ENCODE measurements at regions not wholly inside any gene's neighbourhood (a gene's known extent, or its start where the extent isn't known, plus 50 kb on each side); places are given as distances from the start of the nearest gene placed in this dataset.

DNA sequence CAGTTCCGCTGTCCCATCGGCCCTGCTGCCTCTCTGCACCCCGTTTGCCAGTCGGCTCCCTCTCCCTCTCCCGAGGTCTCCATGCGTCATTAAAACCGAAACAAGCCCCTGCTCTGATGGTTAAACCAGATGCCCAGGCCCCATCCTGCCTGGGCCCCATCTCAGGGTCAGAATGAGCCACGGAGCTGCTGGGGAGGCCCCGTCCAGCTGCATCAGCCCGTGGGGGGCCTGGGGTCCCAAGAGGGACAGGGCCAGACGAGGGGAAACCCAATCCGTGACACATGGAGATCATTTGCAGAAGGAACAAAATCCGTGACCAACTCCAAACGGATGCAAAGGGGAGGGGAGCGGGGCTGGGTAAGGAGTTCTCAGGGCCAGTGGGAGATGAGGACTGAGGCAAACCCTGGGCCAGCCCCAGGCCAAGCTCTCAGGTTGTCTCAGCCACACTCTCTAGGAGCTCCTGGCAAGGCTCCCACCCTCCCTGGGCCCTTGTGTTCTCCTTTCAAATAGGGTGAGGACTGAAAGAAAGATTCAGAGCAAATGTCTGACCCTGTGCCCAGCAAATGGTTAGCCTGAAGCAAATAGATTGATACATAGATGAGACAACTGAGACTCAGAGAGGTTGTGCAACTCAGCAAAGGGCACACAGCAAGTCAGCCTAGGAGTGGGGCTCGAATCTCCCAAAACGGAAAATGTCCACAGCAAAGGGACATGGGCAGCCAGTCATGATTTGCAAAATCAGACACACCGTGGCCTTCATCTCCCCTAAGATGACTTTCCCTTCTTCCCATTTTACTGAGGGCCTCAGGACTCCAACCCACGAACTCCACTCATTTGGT lies 162.1 kb downstream of the MN1 start:
- DNase-seq (ENCODE audit: low read depth), result no peak

DNA sequence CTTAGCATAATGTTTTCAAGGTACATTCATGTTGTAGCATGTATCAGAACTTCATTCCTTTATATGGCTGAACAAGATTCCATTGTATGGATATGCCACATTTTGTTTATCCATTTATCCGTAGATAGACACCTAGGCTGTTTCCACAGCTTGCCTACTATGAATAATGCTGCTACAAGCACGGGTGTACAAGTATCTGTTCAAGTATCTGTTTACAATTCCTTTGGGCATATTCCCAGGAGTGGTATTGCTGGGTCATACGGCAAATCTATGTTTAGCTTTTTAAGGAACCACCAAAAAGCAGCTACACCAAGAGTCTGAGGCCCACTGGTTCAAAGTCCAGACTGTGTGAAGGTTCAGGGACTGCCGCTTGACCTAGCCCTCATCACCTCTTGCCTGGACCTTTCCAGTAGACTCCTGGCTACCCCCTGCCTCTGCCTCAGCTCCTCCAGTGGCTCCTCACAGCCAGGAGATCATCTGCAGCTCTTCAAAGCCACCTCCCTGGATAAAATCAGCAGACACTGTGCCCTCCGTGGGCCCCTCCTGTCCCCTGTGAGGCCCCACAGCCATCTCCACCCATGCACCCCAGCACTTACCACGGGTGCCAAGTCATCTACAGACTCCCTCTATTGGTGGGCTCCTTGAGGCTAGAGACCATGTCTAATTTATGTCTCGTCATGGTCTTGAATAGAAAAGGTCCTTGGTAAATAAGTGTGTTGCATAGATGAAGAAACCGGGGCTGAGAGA lies 160.3 kb downstream of the MN1 start:
- no peak for DNase-seq (ENCODE audit: low read depth)

DNA sequence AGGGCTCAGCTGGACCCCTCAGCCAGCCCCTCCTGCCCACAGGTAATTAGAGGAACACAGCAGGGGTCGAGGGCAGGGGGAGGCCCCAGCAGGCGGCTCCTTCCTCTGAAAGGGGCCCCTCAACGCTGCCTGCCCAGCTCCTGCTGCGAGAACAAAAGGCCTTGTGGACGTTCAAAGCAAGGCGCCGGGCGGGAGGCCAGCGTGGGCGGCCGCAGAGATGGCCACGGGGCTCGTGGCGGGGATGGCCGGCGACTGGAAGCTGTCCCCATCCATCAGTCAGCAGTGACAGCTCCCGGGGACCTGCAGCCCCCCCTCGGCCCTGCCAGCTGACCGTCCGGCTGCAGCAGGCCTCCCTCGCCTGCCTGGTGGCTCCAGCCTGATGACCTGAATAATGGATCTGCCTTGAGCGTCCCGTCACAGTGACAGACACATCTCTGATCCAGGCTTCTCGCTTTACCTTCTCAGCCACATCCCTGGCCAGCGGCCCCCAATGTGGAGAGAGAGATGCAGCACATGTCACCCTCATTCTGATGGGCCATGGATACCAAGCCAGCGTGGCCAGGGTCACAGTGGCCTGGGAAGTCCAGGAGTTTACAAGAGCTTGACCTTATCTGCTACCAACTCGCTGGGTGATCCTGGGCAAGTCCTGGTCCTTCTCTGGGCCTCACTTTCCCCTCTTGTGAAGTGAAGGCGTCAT lies 159.3 kb downstream of the MN1 start:
- DNase-seq (ENCODE audit: low read depth), result no peak

DNA sequence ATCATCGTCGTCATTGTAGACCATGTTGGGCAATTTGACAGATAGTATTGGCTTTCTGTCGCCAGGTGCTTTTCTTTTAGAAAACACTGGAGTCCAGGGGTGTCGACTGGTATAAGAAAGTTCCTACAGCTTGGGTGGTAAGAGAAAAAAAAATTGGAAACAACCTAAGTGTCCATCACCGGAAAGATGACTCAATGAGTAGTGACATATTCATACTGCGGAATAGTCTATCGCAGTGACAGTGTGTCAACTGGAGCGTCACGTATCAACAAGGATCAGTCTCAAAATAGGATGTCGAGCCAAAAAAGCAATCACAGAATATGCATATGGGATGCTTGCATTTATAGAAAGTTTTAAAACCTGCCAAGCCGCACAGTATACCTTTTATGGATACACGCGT lies 157.6 kb downstream of the MN1 start:
- no peak for DNase-seq (ENCODE audit: low read depth)

DNA sequence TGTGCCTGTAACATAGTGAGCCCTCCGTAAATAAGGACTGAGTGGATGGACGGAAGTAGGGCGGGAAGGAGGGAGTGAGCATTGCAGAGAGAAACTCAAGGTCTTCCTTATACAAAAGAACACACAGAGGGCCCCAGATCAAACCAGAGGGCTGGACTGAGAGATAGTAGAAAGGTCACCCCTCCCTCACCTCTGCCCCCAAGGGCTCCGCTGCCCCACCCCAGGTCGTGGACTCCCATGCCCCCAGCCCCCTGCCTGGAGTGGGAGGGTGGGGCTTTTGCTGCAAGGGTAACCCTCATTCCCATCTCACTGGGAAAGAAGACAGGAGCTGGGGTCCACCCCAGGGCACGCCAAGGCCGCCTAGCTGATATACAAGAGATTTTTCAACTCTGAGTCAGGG lies 157.0 kb downstream of the MN1 start:
- no peak for DNase-seq (ENCODE audit: low read depth)

DNA sequence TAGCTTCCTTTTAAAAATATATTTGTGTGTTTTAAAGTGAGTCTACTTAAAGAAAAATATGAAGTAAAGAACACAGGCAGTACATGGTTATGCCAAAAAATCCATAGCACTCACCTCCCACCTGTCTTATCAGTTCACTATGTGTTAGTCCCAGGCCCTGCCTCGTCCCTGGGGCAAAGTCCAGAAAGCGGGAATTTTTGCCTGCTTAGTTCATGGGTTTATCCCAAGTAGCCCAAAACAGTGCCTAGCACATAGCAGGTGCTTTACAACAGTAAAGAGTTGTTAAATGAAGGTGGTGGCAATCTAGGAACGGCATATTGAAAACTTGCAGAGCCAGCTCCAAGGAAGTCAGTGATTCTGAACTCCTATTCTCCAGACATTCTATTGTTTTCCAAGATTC lies 154.0 kb downstream of the MN1 start:
- no peak for DNase-seq (ENCODE audit: low read depth)

DNA sequence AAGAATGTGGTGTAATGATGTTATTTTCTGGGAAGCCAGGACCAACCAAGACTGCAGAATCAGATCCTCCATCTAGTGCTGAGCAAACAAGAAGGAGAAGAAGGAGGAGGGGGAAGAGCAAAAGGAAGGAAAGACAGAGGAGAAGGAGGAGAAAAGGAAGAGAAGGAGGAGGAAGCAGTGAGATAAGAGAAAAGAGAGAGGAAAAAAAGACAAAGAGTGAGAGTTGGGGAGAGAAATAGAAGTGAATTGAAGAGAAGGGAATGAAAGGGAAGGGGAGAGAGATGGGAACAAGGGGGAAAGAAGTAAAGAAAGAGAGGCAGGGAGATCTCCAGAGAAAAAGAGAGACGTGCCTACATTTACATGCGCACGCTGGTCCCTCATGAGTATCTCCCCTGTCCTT lies 153.5 kb downstream of the MN1 start:
- DNase-seq (ENCODE audit: low read depth), result no peak

DNA sequence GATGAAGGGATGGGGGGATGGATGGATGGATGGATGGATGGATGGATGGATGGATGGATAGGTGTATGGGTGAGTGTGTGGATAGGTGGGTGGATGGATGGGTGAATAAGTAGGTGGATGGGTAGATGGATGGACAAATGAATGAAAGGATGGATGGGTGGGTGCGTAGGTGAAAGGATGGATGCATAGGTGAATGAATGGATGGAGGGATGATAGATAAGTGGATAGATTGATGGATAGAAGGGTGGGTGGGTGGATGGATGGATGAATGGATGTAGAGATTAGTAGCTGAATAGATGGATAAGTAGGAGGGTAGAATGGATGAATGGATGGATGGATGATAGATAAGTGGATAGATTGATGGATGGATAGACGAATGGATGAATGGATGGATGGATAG lies 152.7 kb downstream of the MN1 start:
- DNase-seq (ENCODE audit: low read depth), result no peak

DNA sequence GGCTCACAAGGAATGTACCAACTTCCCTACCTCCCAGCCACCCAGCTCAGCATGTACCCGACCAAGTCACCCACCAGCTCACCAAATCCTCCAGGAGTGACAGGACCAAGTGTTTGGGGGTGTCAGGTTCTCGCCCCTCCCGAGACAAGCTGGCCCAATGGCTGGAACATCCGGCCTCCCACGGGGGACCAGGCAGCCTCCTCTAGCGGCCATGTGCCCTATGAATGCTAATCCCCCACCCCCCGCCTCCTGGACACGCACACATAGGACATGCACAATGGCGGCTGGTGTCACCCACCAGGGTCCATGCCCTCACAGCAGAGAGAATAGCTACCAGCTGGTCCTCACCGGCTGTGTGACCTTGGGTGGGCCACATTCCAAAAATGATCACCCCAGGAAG lies 151.0 kb downstream of the MN1 start:
- DNase-seq (ENCODE audit: low read depth), result no peak

DNA sequence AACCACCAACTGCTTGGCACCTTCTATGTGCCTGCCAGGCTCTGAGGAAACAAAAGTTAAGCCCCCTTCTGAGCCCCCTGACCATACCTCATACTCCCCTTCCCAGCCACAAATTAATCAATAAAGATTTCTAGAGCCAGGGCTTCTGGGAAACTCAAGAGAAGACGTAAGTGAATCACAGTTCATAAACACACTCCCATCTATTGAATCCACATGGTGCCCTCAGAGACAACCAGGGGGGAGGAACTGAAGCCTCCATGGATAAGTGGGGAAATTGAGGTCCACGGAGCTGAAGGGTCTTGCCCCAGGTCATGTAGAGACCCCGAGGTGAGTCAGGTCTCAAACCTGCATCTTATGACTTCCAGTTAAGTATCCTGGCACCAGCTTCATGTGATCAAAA lies 150.6 kb downstream of the MN1 start:
- no peak for DNase-seq (ENCODE audit: low read depth)

DNA sequence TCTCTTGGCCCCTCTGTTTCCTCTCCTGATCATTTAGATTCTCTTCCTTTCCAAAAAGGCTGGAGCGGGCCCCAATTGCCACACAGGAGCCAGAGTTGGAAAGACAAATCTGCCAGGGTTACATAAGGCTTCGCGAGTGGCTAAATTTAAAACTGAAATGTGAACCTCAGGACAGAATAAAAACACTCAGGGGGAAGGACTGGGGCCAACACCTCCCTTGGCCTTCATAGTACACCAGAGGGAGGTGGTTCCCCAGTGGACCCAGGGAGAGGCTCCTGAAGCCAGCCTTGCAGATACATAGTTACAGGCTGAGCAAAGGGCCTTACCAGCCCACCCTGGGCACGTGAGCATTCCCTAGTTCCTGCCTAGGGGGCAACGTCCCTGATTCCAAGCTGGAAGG lies 150.1 kb downstream of the MN1 start:
- DNase-seq (ENCODE audit: low read depth), result no peak

DNA sequence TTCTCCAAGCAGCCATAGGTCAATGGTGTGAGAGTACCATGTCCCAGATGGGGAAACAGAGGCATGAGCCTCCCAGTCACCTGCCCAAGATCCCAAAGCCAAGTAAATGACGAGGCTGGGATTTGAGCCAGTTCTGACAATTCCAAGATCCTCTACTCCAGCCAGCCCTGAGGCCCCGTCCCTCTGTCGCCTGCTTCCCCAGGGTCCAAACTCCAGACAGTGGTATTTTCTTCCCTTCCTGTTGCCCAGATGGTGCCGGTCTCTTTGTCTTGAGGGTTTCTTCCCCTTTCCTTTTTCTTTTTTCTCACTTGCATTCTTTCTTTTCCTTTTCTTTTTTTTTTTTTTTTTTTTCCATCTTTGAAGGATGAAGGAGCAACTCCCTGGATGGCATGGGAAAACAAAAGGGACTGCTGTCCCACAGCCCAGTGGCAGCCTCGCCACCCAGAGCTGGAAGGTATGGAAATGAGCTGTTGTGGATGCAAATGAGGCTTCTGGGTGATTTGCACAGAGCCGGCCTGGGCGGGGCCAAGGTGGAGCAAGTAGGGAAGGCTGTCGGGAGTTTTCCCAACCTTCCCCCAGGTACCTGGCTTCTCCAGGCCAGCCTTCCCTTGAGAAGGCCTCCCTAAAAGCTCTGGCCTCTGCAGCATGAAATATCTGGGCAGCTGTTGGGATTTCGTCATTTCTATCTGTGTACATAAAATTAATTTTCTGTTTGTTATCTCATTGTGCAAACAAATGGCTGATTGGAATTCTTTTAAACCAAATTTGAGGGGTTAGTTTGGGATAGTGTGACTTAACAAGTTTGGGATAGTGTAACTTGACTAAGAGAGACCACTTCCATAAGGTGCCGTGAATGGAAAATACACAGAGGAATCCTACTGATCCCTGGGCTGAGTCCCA lies 146.8 kb downstream of the MN1 start:
- no peak for DNase-seq (ENCODE audit: low read depth)

DNA sequence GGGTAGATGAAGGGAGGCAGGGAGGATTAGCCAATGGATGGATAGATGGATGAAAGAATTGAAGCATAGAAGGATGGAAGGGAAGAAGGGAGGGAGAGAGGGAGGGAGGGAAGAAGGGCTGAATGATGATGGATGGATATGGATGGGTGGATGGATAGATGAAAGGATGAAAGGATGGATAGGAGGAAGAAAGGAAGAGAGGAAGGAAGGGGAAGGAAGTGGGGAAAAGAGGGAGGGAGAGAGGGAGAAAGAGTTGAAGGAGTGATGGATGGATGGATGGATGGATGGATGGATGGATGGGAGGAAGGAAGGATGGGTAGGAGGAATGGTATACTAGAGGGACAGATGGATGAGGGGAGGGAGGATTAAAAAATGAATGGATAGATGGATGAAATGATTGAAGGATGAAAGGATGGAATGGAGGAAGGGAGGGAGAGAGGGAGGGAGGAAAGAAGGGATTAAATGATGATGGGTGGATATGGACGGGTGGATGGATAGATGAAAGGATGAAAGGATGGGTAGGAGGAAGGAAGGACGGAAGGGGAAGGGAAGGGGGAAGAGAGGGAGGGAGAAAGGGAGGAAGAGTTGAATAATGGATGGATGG lies 145.9 kb downstream of the MN1 start:
- no peak for DNase-seq (ENCODE audit: low read depth)

DNA sequence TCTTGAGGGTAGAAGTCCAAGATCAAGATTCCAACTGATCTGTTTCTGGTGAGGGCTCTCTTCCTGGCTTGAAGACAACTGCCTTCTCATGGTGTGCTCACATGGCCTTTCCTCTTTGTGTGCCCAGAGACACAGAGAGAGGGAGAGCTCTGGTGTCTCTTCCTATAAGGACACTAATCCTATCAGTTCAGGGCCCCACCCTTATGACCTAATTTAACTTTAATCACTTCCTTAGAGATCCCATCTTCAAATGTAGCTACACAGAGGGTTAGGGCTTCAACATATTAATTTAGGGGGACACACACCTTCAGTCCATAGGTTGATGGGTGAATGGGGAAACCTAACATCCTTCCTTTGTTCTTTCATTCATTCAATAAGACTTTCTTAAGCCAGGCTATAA lies 144.6 kb downstream of the MN1 start:
- no peak for DNase-seq (ENCODE audit: low read depth)

DNA sequence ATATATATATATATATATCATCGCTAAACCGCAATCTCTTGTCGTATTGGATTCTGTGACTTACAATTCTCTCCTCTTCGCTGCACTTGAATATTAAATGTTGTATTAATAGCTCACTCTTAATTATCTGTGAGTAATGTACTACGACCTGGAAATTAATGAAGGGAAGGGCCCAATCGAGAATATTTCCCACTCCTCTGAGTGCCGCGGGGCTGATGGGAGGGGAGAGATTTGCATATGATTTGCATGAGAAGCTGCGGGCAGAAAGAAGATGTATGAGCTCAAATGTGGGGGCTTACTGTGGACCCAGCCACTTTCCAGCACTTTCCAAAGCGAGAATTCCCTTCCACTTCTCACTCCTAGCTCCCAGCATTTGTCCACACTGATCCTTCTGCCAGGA lies 141.2 kb downstream of the MN1 start:
- DNase-seq (ENCODE audit: low read depth), result no peak

DNA sequence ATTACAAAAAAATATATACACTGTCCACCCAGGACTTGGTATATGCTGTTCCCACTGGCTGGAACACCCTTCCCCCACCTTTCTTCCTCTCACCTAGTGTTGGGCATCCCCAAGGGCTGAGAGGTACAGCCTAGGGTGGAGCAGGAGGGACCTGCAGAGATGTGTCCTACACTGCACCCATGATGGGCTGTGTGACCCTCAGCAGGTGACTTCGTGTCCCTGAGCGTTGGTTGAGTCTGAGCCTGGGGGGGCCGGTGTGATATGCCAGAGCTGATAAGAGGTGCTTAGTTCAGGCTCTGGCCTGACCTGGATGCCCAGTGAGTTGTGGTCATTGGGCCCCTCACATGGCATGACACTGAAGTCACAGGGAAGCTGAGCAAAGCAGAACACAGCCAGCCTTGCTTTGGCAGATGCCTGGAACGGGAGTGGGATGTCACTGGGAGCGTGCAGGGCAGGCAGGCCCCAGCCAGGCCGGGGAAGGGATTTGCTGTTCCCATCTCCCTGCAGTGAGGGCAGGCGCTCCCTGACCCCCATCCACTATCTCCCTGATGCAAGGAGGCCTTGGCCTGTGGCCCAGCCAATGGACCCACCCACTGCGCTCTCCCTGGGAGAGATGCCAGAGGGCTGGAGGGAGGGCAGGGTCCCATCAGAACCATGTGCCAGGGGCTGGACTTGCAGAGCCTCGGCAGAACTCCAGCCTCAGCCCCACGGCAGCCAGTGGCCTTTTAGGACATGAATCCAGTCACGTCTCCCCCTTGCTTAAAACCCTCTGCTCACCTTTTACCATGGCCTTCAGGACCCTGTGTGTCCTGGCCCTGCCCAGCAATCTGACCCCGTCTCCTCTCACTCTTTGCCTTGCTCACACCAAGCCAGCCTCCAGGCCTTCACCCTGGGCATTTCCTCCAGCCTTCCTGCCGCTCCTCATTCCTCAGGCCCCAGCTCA lies 138.9 kb downstream of the MN1 start:
- no peak for DNase-seq (ENCODE audit: low read depth)

DNA sequence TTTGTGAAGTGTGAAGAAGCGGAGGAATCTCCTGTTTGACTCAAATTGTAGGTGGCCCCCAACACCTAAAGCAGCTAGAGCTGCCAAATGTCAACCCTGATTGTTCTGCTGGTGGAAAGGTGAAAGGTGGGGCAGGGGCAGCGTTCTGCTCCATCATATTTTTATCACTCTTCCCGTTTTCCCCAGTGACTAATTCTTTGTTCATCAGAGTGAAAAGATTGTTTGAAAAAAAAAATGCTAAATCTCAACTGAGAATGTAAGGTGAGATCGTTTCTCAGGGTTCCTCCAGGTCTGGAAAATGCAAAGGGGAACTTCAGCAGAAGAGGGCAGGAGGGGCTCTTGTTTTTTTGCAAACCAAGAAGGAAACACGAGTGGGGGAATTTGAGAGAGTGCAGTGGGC lies 137.7 kb downstream of the MN1 start:
- DNase-seq (ENCODE audit: low read depth), result no peak

DNA sequence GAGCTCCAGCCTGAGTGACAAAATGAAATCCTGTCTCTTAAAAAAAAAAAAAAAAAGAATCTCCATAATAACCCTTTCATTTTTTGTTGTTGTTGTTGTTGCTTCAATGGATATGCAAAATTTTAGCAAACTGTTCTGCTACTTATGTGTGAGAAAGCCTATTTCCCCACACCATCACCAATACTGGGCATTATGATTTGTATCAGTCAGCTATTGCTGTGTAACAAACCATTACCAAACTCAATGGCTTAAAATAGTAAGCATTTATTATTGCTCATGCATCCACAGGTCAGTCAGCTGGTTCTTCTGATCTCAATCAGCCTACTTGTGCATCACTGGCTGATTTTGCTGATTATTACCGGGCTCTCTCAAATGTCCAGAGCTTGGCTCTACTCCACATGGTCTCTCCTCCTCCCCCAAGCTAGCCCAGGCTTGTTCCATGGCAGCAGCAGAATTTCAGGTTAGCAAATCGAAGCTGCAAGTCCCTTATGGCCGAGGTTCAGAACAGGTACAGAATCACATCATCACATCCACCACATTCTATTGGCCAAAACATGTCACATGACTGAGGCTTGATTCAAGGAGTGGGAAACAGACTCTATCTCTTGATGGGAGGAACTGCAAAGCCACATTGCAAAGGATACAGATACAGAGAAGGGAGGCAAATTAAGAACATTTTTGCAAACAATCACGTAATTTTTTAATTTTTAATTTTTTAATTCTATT lies 135.1 kb downstream of the MN1 start:
- no peak for DNase-seq (ENCODE audit: low read depth)

DNA sequence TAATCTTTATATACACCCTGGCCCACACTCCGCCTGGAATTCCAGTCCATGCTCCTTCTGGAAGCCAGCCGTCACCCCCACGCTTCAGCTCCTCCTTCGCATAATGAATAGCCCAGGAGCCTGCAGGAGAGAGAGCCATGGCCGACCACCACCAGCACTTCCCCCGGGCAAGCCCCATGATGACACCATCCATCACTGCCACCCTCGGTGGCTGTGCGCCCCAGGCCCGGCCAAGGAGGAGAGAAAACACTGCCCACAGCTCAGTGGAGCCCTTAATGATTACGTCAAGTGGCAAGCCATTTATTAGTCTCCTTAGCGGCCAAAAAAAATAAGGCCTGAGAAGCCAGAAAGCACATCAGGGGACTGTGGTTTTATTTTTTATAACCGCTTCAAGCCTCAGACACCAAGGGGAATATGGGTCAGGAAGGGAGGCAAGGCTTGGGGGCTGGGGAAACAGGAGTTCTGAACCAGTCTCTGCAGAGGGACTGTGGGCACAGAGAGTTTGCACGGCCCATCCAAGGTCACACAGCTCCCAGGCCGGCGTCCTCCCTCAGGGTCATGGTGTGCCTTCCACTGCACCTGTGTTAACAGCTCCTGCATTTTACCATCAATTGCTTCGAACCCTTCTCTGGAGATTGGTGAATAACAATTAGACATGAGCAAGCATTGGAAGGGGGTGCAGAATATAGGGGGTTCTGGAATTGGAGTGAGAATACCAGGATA lies 134.3 kb downstream of the MN1 start:
- DNase-seq (ENCODE audit: low read depth), result no peak

Data from CMK (cell line).